A549 (cell line): ENCODE measurements at regions not wholly inside any gene's neighbourhood (a gene's known extent, or its start where the extent isn't known, plus 50 kb on each side); places are given as distances from the start of the nearest gene placed in this dataset.

Experiments
- ATAC-seq, 2 experiments: fragments of 200-7000 bp in 1 of 2; fragments of >200 bp in 1 of 2; cut with Nextera tagmentation in 1 of 2; cut with Tn5 transposase in 1 of 2; 3 replicates each; pipeline versions ENCODE4 v1.8.0 to v1.9.1; 2018 to 2020; ENCODE audit warnings: mild to moderate bottlenecking in 1 of 2, moderate library complexity in 1 of 2
- CTCF ChIA-PET: fragments of 300-600 bp; sonication (Branson Sonifier 250); formaldehyde crosslinking; extraction: SDS; loops from one replicate; lab custom pipeline; 2021; ENCODE audit warnings: antibody characterized with exemption, inconsistent platforms; lab: Yijun Ruan, JAX
- POLR2A ChIA-PET: fragments of 350-600 bp; formaldehyde crosslinking; extraction: SDS; loops from one replicate; lab custom pipeline; 2021; ENCODE audit warnings: antibody characterized with exemption, inconsistent platforms; lab: Yijun Ruan, JAX
- DNase-seq, 2 experiments: peaks; one replicate each; pipeline versions ENCODE4 v3.0.0 to v3.0.0-alpha.2; 2011 to 2016; ENCODE audit warnings: low read depth in 1 of 2, low spot score in 1 of 2
- FAIRE-seq: peaks from 2 replicates; lab custom pipeline; 2011; peaks lifted over from hg19 to GRCh38; lab: Jason Lieb, UNC
- H3K27ac ChIP-seq, 2 experiments: fragments of >200 bp; sonication (Bioruptor Twin); formaldehyde crosslinking; 3 replicates each; pipeline ENCODE4 v1.5.1; 2016 to 2017
- H3K4me1 ChIP-seq: fragments of >200 bp; sonication (Bioruptor Twin); formaldehyde crosslinking; 3 replicates; pipeline ENCODE4 v1.6.1; 2016
- H3K4me2 ChIP-seq: fragments of >200 bp; sonication (Bioruptor Twin); formaldehyde crosslinking; 3 replicates; pipeline ENCODE4 v1.6.1; 2016
- H3K4me3 ChIP-seq: fragments of >200 bp; sonication (Bioruptor Twin); formaldehyde crosslinking; 3 replicates; pipeline ENCODE4 v1.5.1; 2016
- H3K9me3 ChIP-seq: fragments of >200 bp; sonication (Bioruptor Twin); formaldehyde crosslinking; 3 replicates; pipeline ENCODE4 v1.6.1; 2016
- EHMT2 ChIP-seq: fragments of 200-600 bp; sonication (generic); IDR thresholded peaks from 2 replicates; pipeline ENCODE4 v1.6.1; 2016; ENCODE audit warnings: antibody characterized with exemption, low read depth, mild to moderate bottlenecking, moderate library complexity
- FOXS1 ChIP-seq: fragments of 250-450 bp; sonication (Bioruptor Pico); IDR thresholded peaks from 2 replicates; pipeline ENCODE4 v1.5.0; 2020; ENCODE audit warnings: mild to moderate bottlenecking, moderate library complexity
- GATA3 ChIP-seq: IDR thresholded peaks from 2 replicates; pipeline ENCODE4 v1.6.1; 2012; ENCODE audit warnings: borderline replicate concordance
- JUN ChIP-seq, 2 experiments: fragments of >200 bp; sonication (Bioruptor Twin); formaldehyde crosslinking; IDR thresholded peaks; 2 replicates in 1 of 2; 3 replicates in 1 of 2; pipeline ENCODE4 v1.6.1; 2016 to 2017
- NFE2L2 ChIP-seq: fragments of 150-350 bp; conservative IDR thresholded peaks from 2 replicates; pipeline ENCODE4 v1.6.1; 2014; ENCODE audit warnings: low read length
- POLR2AphosphoS2 ChIP-seq: conservative IDR thresholded peaks from 2 replicates; pipeline ENCODE4 v1.6.1; 2012; ENCODE audit warnings: low read length, improper control_type of control experiment, inconsistent platforms
- RARB ChIP-seq: fragments of 250-450 bp; sonication (Bioruptor Pico); IDR thresholded peaks from 2 replicates; pipeline ENCODE4 v1.8.0; 2021; ENCODE audit warnings: mild to moderate bottlenecking, moderate library complexity
- RFX5 ChIP-seq: fragments of 450-650 bp; IDR thresholded peaks from 2 replicates; pipeline ENCODE4 v1.7.1; 2014; ENCODE audit warnings: antibody characterized with exemption, mild to moderate bottlenecking, moderate library complexity
- RNF2 ChIP-seq: fragments of 200-600 bp; sonication (generic); IDR thresholded peaks from 2 replicates; pipeline ENCODE4 v1.6.1; 2016; ENCODE audit warnings: low read depth, mild to moderate bottlenecking, antibody characterized with exemption, moderate library complexity, borderline replicate concordance
- SREBF2 ChIP-seq: fragments of 450-650 bp; IDR thresholded peaks from 2 replicates; pipeline ENCODE4 v1.6.1; 2014; ENCODE audit warnings: mild to moderate bottlenecking, moderate library complexity
- TP53 ChIP-seq: fragments of 250-450 bp; sonication (Bioruptor Pico); IDR thresholded peaks from 2 replicates; pipeline ENCODE4 v1.5.0; 2021; ENCODE audit warnings: mild to moderate bottlenecking, moderate library complexity
- ZFP36 ChIP-seq: fragments of 450-650 bp; IDR thresholded peaks from 2 replicates; pipeline ENCODE4 v1.6.1; 2014; ENCODE audit warnings: borderline replicate concordance; ENCODE audit not compliant: partially characterized antibody
- ZSCAN20 ChIP-seq: fragments of 250-450 bp; sonication (Bioruptor Pico); IDR thresholded peaks from 2 replicates; pipeline ENCODE4 v1.8.0; 2022; ENCODE audit warnings: mild to moderate bottlenecking, moderate library complexity
- WGBS: methylation state at CpG from one replicate; pipeline ENCODE4 v1.1.6; 2017; ENCODE audit errors: missing lambda C conversion rate; 5-methylcytosine and 5-hydroxymethylcytosine counted together
- TF ChIP-seq, protein P1 (sequence below): fragments of >200 bp; sonication (Bioruptor Twin); formaldehyde crosslinking; IDR thresholded peaks from 3 replicates; pipeline ENCODE4 v1.5.1; 2016
- TF ChIP-seq, protein P2 (sequence below): fragments of >200 bp; sonication (Bioruptor Twin); formaldehyde crosslinking; IDR thresholded peaks from 3 replicates; pipeline ENCODE4 v1.6.1; 2016
- TF ChIP-seq, protein P3 (sequence below): IDR thresholded peaks from 2 replicates; pipeline ENCODE4 v1.6.1; 2012
- TF ChIP-seq, protein P4 (sequence below): fragments of 150-350 bp; IDR thresholded peaks from 2 replicates; pipeline ENCODE4 v1.6.1; 2014; ENCODE audit warnings: low read depth, mild to moderate bottlenecking, low read length
- TF ChIP-seq, protein P5 (sequence below): fragments of 250-450 bp; sonication (Bioruptor Pico); IDR thresholded peaks from 2 replicates; pipeline ENCODE4 v1.5.0; 2020; ENCODE audit warnings: low read depth, mild to moderate bottlenecking, moderate library complexity
- TF ChIP-seq, protein P6 (sequence below): fragments of 200-600 bp; sonication (generic); IDR thresholded peaks from 2 replicates; pipeline ENCODE4 v1.6.1; 2016; ENCODE audit warnings: antibody characterized with exemption, mild to moderate bottlenecking, moderate library complexity

DNA sequence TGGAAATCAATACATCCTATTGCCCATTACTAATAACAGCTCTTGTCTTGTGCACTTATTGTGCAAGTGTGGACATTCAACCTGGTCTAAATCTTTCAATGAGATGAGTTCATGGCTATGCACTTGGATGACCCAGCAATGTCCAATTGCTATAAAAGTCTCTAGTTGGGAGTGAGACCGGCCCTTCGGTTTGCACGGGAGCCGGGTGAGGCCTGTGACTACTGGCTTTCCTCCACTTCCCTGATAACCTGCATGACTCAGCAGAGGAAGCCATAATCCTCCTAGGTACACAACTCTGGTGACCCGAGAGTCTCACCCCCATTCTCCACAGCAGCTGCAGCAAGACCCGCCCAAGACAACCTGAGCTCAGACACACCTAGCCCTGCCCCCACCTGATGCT is 135.9 kb upstream of the PAX6 start:
- H3K9me3 ChIP-seq: no peaks in the 10 kb centered on the region
- ATAC-seq: no peak
- TF ChIP-seq, protein P1, sequence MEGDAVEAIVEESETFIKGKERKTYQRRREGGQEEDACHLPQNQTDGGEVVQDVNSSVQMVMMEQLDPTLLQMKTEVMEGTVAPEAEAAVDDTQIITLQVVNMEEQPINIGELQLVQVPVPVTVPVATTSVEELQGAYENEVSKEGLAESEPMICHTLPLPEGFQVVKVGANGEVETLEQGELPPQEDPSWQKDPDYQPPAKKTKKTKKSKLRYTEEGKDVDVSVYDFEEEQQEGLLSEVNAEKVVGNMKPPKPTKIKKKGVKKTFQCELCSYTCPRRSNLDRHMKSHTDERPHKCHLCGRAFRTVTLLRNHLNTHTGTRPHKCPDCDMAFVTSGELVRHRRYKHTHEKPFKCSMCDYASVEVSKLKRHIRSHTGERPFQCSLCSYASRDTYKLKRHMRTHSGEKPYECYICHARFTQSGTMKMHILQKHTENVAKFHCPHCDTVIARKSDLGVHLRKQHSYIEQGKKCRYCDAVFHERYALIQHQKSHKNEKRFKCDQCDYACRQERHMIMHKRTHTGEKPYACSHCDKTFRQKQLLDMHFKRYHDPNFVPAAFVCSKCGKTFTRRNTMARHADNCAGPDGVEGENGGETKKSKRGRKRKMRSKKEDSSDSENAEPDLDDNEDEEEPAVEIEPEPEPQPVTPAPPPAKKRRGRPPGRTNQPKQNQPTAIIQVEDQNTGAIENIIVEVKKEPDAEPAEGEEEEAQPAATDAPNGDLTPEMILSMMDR: no peak
- no peak for TF ChIP-seq ZSCAN20 (CRISPR knock-in tag)
- TF ChIP-seq RNF2: no peak
- TF ChIP-seq, protein P2, sequence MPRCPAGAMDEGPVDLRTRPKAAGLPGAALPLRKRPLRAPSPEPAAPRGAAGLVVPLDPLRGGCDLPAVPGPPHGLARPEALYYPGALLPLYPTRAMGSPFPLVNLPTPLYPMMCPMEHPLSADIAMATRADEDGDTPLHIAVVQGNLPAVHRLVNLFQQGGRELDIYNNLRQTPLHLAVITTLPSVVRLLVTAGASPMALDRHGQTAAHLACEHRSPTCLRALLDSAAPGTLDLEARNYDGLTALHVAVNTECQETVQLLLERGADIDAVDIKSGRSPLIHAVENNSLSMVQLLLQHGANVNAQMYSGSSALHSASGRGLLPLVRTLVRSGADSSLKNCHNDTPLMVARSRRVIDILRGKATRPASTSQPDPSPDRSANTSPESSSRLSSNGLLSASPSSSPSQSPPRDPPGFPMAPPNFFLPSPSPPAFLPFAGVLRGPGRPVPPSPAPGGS: no peak
- TF ChIP-seq, protein P3, sequence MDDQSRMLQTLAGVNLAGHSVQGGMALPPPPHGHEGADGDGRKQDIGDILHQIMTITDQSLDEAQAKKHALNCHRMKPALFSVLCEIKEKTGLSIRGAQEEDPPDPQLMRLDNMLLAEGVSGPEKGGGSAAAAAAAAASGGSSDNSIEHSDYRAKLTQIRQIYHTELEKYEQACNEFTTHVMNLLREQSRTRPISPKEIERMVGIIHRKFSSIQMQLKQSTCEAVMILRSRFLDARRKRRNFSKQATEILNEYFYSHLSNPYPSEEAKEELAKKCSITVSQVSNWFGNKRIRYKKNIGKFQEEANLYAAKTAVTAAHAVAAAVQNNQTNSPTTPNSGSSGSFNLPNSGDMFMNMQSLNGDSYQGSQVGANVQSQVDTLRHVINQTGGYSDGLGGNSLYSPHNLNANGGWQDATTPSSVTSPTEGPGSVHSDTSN: no peak
- TF ChIP-seq RARB (CRISPR knock-in tag): no peak
- no peak for TF ChIP-seq FOXS1 (CRISPR knock-in tag)
- TF ChIP-seq RFX5: no peak
- TF ChIP-seq JUN (IDR thresholded peaks at IDR 0.05): no peak
- TF ChIP-seq, protein P4, sequence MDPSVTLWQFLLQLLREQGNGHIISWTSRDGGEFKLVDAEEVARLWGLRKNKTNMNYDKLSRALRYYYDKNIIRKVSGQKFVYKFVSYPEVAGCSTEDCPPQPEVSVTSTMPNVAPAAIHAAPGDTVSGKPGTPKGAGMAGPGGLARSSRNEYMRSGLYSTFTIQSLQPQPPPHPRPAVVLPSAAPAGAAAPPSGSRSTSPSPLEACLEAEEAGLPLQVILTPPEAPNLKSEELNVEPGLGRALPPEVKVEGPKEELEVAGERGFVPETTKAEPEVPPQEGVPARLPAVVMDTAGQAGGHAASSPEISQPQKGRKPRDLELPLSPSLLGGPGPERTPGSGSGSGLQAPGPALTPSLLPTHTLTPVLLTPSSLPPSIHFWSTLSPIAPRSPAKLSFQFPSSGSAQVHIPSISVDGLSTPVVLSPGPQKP: no peak
- TF ChIP-seq POLR2AphosphoS2: no peak
- no peak for TF ChIP-seq GATA3
- no peak for TF ChIP-seq ZFP36
- TF ChIP-seq SREBF2: no peak
- no peak for TF ChIP-seq NFE2L2
- no peak for TF ChIP-seq TP53 (CRISPR knock-in tag)
- no peak for TF ChIP-seq EHMT2
- TF ChIP-seq, protein P5, sequence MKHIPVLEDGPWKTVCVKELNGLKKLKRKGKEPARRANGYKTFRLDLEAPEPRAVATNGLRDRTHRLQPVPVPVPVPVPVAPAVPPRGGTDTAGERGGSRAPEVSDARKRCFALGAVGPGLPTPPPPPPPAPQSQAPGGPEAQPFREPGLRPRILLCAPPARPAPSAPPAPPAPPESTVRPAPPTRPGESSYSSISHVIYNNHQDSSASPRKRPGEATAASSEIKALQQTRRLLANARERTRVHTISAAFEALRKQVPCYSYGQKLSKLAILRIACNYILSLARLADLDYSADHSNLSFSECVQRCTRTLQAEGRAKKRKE: no peak
- TF ChIP-seq, protein P6, sequence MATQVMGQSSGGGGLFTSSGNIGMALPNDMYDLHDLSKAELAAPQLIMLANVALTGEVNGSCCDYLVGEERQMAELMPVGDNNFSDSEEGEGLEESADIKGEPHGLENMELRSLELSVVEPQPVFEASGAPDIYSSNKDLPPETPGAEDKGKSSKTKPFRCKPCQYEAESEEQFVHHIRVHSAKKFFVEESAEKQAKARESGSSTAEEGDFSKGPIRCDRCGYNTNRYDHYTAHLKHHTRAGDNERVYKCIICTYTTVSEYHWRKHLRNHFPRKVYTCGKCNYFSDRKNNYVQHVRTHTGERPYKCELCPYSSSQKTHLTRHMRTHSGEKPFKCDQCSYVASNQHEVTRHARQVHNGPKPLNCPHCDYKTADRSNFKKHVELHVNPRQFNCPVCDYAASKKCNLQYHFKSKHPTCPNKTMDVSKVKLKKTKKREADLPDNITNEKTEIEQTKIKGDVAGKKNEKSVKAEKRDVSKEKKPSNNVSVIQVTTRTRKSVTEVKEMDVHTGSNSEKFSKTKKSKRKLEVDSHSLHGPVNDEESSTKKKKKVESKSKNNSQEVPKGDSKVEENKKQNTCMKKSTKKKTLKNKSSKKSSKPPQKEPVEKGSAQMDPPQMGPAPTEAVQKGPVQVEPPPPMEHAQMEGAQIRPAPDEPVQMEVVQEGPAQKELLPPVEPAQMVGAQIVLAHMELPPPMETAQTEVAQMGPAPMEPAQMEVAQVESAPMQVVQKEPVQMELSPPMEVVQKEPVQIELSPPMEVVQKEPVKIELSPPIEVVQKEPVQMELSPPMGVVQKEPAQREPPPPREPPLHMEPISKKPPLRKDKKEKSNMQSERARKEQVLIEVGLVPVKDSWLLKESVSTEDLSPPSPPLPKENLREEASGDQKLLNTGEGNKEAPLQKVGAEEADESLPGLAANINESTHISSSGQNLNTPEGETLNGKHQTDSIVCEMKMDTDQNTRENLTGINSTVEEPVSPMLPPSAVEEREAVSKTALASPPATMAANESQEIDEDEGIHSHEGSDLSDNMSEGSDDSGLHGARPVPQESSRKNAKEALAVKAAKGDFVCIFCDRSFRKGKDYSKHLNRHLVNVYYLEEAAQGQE: no peak
- no peak for FAIRE-seq
- H3K4me3 ChIP-seq: no peak overlapping the region
- H3K4me1 ChIP-seq: no peaks in the 10 kb centered on the region
- ChIA-PET CTCF (interaction anchor here (6.7 kb wide), 1 partner anchor 12 kb away, joined by 33 read pairs; no protein-coding TSS in a partner anchor), POLR2A (no interaction called here)
- no peak overlapping the region for H3K4me2 ChIP-seq
- 81% methylated on average over 6 of the region's 6 CpGs for WGBS
- no peak for DNase-seq
- H3K27ac ChIP-seq: no peak overlapping the region
